Smooth muscle cell (in vitro differentiated cells): ENCODE measurements at regions not wholly inside any gene's neighbourhood (a gene's known extent, or its start where the extent isn't known, plus 50 kb on each side); places are given as distances from the start of the nearest gene placed in this dataset.

Source experiments
- DNase-seq: peaks from one replicate; lab custom pipeline; 2025; ENCODE audit not compliant: unreplicated experiment; lab: John Stamatoyannopoulos, UW
- H2AFZ ChIP-seq: fragments of 200-600 bp; sonication (generic); 2 replicates; pipeline ENCODE4 v1.6.0; 2016; ENCODE audit warnings: antibody characterized with exemption, low read depth, mild to moderate bottlenecking
- H3F3A ChIP-seq: fragments of 200-600 bp; sonication (generic); 2 replicates; pipeline ENCODE4 v1.6.0; 2017; ENCODE audit warnings: antibody characterized with exemption, low read depth
- H3K27ac ChIP-seq: fragments of 200-600 bp; sonication (generic); 2 replicates; pipeline ENCODE4 v1.5.1; 2016; ENCODE audit warnings: low read depth, mild to moderate bottlenecking
- H3K27me3 ChIP-seq: fragments of 200-600 bp; sonication (generic); 2 replicates; pipeline ENCODE4 v1.6.1; 2016; ENCODE audit warnings: low read depth, mild to moderate bottlenecking
- H3K36me3 ChIP-seq: fragments of 200-600 bp; sonication (generic); 2 replicates; pipeline ENCODE4 v1.5.1; 2016; ENCODE audit warnings: low read depth
- H3K4me1 ChIP-seq: fragments of 200-600 bp; sonication (generic); 2 replicates; pipeline ENCODE4 v1.5.1; 2016; ENCODE audit warnings: low read depth
- H3K4me2 ChIP-seq: fragments of 200-600 bp; sonication (generic); 2 replicates; pipeline ENCODE4 v1.6.0; 2016; ENCODE audit warnings: mild to moderate bottlenecking
- H3K4me3 ChIP-seq: fragments of 200-600 bp; sonication (generic); 2 replicates; pipeline ENCODE4 v1.5.1; 2016; ENCODE audit warnings: mild to moderate bottlenecking
- H3K79me2 ChIP-seq: fragments of 200-600 bp; sonication (generic); 2 replicates; pipeline ENCODE4 v1.6.0; 2016; ENCODE audit warnings: low read depth, mild to moderate bottlenecking
- H3K9ac ChIP-seq: fragments of 200-600 bp; sonication (generic); 2 replicates; pipeline ENCODE4 v1.6.0; 2016; ENCODE audit warnings: low read depth
- H3K9me3 ChIP-seq: fragments of 200-600 bp; sonication (generic); replicated peaks from 2 replicates; pipeline ENCODE4 v1.5.1; 2016; ENCODE audit warnings: low read depth
- H4K20me1 ChIP-seq: fragments of 200-600 bp; sonication (generic); 2 replicates; pipeline ENCODE4 v1.6.0; 2016; ENCODE audit warnings: low read depth
- WGBS: methylation state at CpG from one replicate; pipeline ENCODE4 v1.1.7; 2016; ENCODE audit warnings: low lambda C conversion rate; 5-methylcytosine and 5-hydroxymethylcytosine counted together
- TF ChIP-seq, protein P1 (sequence below): fragments of 200-600 bp; sonication (generic); IDR thresholded peaks from 2 replicates; pipeline ENCODE4 v1.5.1; 2017; ENCODE audit warnings: borderline replicate concordance, mild to moderate bottlenecking, antibody characterized with exemption; ENCODE audit not compliant: insufficient read depth, poor library complexity, severe bottlenecking

DNA sequence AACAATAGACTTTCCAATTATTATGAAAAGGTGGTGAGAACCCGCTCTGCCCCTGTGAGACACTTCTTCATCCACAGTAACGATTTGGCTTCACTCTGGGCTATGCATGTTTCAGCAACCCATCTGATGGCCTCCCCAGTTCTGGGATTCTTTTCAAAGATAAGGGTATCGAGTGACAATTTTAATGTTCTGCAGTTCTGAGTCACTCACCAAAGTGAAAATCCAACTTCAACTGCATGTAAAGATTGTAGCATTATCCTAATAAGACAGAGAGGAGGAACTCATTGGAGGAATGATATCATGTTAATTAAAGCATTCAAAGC, 1078.3 kb upstream of the SEMA6A start:
- 33% methylated on average over 3 of the region's 3 CpGs for WGBS
- H3K4me3 ChIP-seq: no peak overlapping the region

DNA sequence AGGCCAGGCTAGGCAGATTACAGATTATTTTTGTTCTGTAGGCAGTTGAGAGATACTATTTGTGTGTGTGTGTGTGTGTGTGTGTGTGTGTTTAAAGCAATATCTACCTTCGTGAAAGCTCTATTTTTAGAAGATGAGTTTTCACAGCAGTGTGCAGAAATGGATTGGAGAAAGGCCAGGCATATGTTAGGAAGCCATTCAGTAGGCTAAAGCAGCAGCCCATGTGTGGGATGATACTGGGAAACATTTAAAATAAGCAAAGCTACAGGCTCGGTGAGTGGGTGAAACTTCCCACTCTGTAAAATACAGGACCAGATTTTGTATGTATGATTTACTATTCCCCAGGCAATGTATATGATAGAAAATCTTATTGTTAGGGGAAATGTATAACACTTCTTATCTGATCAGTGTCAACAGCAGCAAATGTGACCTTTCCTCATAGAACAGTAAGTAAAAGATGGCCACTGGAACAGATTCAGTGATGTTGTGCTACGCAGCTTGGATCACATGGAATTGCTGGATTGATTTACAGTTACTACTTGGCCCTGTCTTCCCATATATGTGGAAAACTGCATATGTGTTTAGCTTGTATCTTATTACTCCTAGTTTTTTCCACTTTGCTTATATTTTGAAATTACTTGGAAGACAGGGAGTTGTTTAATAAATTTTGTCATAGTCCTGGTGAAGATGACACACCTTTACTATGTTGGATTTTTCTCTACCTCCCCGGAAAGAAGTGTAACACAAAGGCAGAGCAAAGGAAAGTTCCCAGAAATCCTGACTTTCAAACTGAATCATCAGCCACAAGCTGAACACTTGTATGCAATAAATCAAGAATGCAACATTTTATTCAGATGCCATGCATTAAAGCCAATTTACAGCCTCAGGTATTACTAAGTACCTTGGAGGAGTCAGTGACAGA, 1077.7 kb upstream of the SEMA6A start:
- Histone ChIP-seq H3K27ac (peak overlapping the region; percentile 46), H3K9ac (no peak overlapping the region), H3K4me1 (peaks cover 3% of the 10 kb centered on the region), H3K4me2 (peak overlapping the region; percentile 69), H3F3A (peaks cover 7% of the 10 kb centered on the region), H3K4me3 (no peak overlapping the region), H2AFZ (peak overlapping the region; percentile 17), H3K27me3 (no peaks in the 10 kb centered on the region), H3K36me3 (no peaks in the 10 kb centered on the region), H3K9me3 (no peaks in the 10 kb centered on the region), H4K20me1 (no peaks in the 10 kb centered on the region), H3K79me2 (no peaks in the 10 kb centered on the region)
- DNase-seq: no peak
- TF ChIP-seq, protein P1, sequence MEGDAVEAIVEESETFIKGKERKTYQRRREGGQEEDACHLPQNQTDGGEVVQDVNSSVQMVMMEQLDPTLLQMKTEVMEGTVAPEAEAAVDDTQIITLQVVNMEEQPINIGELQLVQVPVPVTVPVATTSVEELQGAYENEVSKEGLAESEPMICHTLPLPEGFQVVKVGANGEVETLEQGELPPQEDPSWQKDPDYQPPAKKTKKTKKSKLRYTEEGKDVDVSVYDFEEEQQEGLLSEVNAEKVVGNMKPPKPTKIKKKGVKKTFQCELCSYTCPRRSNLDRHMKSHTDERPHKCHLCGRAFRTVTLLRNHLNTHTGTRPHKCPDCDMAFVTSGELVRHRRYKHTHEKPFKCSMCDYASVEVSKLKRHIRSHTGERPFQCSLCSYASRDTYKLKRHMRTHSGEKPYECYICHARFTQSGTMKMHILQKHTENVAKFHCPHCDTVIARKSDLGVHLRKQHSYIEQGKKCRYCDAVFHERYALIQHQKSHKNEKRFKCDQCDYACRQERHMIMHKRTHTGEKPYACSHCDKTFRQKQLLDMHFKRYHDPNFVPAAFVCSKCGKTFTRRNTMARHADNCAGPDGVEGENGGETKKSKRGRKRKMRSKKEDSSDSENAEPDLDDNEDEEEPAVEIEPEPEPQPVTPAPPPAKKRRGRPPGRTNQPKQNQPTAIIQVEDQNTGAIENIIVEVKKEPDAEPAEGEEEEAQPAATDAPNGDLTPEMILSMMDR: no peak
- 35% methylated on average over 4 of the region's 4 CpGs for WGBS

More for the DNA sequence above, 1078.3 kb upstream of the SEMA6A start:
- H3F3A ChIP-seq: peaks cover 7% of the 10 kb centered on the region
- TF ChIP-seq, protein P1: no peak
- H3K4me2 ChIP-seq: peak overlapping the region; percentile 69
- no peak overlapping the region for H2AFZ ChIP-seq
- H3K9me3 ChIP-seq: no peaks in the 10 kb centered on the region
- no peaks in the 10 kb centered on the region for H3K27me3 ChIP-seq
- H3K4me1 ChIP-seq: peaks cover 3% of the 10 kb centered on the region
- no peaks in the 10 kb centered on the region for H3K79me2 ChIP-seq
- no peak for DNase-seq
- no peaks in the 10 kb centered on the region for H3K36me3 ChIP-seq
- no peaks in the 10 kb centered on the region for H4K20me1 ChIP-seq
- peak overlapping the region; percentile 46 for H3K27ac ChIP-seq
- H3K9ac ChIP-seq: no peak overlapping the region

DNA sequence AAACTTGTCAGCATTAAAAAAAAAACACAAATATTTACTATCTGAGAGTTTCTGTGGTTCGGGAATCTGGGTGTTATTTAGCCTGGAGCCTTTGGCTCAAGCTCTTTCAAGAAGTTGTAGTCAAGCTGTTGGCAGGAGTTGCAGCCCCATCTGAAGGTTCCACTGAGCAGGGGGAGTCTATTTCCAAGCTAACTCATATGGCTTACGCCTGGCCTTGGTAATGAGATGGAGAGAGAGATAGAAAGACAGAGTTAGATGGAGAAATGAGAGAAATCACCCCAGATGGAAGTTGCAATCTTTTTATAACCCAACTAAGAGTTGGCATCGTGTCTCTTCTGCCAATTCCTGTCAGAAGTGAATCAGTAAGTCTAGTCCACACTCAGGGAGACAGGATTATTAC, 1075.2 kb upstream of the SEMA6A start:
- no peak overlapping the region for H2AFZ ChIP-seq
- H4K20me1 ChIP-seq: no peaks in the 10 kb centered on the region
- no peak overlapping the region for H3K27ac ChIP-seq
- no peak overlapping the region for H3K9ac ChIP-seq
- H3K4me3 ChIP-seq: no peak overlapping the region
- DNase-seq: no peak
- TF ChIP-seq, protein P1: no peak
- peaks cover 7% of the 10 kb centered on the region for H3F3A ChIP-seq
- 83% methylated on average over 3 of the region's 3 CpGs for WGBS
- H3K9me3 ChIP-seq: no peaks in the 10 kb centered on the region
- no peaks in the 10 kb centered on the region for H3K27me3 ChIP-seq
- H3K4me1 ChIP-seq: peaks cover 3% of the 10 kb centered on the region
- no peaks in the 10 kb centered on the region for H3K79me2 ChIP-seq
- H3K4me2 ChIP-seq: no peak overlapping the region
- no peaks in the 10 kb centered on the region for H3K36me3 ChIP-seq

DNA sequence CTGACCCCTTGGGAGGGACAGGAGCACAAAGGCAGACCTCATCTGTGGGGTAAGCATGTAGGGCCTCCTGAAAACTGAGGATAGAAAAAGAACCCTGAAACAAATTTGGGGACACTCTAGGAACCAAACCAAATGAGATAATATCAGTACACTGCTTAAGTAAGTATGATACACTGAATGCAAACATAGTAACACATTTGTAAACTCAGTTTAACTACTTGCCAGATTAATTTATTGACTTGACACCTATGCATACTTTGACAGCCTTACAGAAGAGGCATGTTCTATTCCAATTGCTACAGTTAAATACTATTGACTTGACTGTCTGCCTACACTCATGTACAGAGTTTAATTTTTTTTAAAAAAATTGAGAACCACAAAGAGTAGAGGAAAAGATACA, 1070.8 kb upstream of the SEMA6A start:
- no peak overlapping the region for H3K9ac ChIP-seq
- H3K4me1 ChIP-seq: no peaks in the 10 kb centered on the region
- H3K36me3 ChIP-seq: no peaks in the 10 kb centered on the region
- TF ChIP-seq, protein P1: no peak
- H3K4me2 ChIP-seq: no peak overlapping the region
- no peaks in the 10 kb centered on the region for H4K20me1 ChIP-seq
- no peak overlapping the region for H3K27ac ChIP-seq
- no peak for DNase-seq
- no peaks in the 10 kb centered on the region for H3K79me2 ChIP-seq
- no peaks in the 10 kb centered on the region for H3K9me3 ChIP-seq
- H3F3A ChIP-seq: no peaks in the 10 kb centered on the region
- H3K4me3 ChIP-seq: no peak overlapping the region
- H2AFZ ChIP-seq: no peak overlapping the region
- no peaks in the 10 kb centered on the region for H3K27me3 ChIP-seq
